CD4-positive, alpha-beta T cell treated with Interleukin-1 beta for 1 hour (primary cell): ENCODE measurements at regions not wholly inside any gene's neighbourhood (a gene's known extent, or its start where the extent isn't known, plus 50 kb on each side); places are given as distances from the start of the nearest gene placed in this dataset.

ENCODE experiments used
- DNase-seq, 2 donors: peaks; one replicate each; pipeline ENCODE4 v3.0.0-alpha.2; 2020 to 2022

GRCh38 chr10:29850371-29850770 lies 209.0 kb downstream of the JCAD start:
- no peak for DNase-seq

DNA sequence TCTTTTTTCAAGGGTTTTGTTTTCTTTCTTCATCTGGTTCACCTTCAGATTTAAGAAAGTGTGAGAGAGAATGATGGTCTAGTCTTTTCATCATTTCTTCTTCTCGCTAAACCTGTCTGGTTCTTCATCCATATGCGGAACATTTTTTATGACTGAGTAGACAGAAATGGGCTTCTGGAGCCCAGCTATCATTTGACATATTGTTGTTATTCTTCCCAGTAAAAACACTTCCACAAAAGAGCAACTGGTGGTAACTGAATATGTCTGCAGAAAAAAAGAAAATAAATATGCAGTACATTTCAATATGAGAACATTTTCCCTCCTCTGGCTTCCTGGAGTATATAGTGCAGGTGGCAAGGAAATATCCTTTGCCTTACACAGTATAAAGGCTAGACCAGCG lies 209.5 kb downstream of the JCAD start:
- no peak for DNase-seq

DNA sequence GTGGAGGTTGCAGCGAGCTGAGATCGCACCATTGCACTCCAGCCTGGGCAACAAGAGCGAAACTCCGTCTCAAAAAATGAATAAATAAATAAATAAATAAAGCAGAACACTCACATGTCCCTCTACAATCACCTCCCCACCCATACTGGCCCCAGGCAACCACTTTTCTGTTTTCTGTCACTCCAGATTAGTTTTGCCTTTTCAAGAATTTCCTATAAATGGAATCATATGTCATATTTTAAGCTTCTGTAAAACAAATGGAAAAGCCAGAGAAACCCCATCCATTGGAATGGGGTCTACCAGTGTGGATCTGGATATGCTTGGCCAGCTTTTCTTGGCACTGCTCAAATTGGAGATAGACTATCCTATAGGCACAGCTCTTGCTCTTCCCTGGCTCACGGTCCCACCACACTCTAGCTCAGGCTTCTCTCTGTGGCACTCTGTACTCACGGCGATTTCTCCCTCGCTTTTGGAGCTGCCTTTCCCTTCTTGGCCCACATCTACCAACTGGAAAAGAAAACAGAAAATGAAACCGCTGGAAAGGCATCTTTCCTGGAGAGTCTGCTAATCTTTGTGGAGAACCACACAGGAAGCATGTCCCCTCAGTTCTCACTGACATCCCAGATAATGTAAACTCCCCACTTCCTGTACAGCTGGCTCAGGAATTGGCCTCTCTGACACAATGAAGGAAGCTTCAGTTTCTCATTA lies 210.1 kb downstream of the JCAD start:
- no peak for DNase-seq

DNA sequence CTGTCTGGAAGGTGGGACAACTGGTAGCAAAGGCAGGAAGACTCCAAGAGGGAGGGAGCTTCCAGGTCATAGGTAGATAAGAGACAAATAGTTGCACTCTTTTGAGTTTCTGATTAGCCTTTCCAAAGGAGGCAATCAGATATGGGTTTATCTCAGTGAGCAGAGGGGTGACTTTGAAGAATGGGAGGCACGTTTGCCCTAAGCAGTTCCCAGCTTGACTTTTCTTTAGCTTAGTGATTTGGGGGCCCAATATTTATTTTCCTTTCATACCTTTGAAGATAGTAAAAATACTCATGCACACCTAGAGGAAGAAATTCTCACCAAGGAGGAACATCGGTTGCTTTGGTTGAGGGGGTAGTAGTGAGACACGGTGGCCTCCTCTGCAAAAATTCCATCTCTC lies 212.1 kb upstream of the SVIL start:
- DNase-seq: no peak

GRCh38 chr10:29845166-29845565 lies 210.4 kb upstream of the SVIL start:
- no peak for DNase-seq

DNA sequence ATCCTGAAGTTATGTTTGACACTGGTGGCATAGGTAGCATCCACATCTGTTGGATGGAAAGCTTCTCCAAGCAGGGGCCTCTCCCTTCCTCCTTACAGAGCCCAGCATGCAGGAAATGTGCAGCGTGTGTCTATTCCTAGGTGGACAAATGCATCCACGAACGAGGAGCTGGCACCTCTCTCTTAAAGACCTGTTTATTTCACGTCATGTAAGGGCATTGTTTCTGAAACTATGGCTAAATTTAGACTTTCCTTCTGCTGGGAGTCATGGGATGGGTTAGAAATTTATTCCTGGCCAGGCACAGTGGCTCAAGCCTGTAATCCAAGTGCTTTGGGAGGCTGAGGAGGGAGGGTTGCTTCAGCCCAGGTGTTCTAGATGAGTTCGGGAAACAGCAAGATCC lies 208.4 kb upstream of the SVIL start:
- DNase-seq: no peak

DNA sequence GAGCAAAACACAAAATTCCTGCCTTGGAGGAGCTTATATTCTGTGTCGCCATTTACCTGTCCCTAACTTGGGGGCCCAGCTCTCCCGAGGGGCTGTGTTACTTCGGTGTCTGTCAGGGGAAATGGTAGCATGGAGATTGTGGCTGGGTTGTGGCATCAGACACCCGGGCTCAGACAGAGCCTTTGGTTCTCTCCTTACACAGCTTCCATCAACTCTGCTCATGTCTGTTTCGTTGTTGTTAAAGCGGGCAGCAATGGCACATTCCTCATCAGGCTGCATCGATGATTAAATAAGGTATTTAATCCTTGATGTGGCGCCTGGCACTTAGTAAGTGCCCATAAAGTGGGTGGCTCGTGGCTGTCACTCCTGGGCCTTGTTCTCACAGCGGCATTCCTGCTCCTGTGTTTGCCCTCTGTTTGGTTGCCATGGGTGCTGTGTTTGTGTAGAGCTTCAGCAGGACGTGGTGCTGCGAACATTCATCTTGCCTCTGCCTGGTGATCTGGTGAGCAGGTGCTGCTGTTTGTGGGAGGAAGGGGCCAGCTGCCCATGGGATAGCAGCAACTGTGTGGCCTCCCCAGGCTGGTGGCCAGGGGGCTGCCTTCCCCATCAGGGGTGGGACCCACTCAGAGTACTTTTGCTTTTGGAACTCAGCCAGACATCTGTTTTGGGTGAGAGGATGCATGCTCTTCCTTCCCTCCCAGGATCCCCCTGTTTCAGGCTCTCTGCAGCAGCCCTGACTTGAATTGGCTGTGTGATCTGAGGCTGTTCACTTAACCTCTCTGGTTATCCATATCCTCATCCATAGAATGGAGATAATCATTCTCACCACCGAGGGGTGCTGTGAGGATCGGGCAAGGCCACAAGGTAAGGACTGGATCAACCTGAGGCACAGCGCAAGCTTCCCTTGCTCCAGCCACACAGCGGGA lies 207.2 kb upstream of the SVIL start:
- no peak for DNase-seq

GRCh38 chr10:29840516-29841276 lies 205.9 kb upstream of the SVIL start:
- DNase-seq: no peak

DNA sequence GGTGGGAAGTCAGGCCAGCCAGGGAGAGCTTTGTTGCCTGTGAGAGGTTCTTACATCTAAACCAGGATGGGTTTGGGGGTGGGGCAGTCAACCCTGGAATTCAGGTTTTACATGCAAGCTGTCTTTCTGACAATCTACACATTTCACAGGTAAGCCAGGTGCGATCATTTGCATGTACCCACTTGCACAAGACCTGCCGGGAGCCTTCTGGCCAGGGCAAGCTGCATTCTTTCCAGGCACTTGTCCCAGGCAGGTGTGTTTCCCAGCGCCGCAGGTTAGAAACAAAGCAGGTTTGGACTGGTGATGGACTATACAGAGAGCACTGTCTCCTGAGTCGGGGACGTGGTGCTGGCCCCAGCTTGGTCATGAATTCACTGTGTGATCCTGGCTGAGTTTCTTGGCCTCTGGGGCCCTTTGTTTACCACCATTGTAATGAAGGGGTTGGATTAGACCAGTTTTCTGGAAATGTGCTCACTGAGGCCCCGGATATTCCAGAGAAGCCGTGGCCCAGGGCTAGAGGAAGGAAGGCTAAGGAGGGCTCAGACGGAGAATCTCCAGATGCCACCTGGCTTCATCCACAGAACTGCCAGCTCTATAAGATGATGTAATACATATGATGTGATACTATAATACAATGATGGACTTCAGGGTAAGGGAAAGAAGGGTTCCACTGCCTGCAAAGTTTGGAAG lies 205.2 kb upstream of the SVIL start:
- DNase-seq: no peak

- DNase-seq: no peak
These were observed 203.8 kb upstream of the SVIL start for GRCh38 chr10:29838539-29838938.

GRCh38 chr10:29837586-29837985 lies 202.8 kb upstream of the SVIL start:
- DNase-seq: no peak

DNA sequence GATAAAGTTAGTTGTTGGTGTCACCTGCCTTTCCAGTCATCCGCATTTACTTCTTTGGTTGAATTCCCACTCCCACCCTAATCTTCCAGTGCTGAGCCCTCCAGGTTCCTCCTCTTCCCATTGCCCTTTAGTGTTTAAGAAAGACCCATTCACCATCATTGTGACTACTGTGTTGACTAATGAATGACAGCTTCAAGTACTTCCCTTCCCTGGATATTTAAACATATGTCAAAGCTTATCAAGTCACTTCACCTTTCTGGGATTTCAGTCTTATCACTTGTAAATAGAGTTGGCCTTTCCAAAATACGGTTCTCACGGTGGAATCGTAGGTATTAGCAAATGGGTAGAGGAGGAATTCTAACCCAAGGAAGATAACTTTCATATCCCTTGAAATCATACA lies 201.6 kb upstream of the SVIL start:
- no peak for DNase-seq

GRCh38 chr10:29835055-29835454 lies 200.3 kb upstream of the SVIL start:
- DNase-seq: no peak

GRCh38 chr10:29830531-29831512 lies 196.1 kb upstream of the SVIL start:
- DNase-seq: no peak

DNA sequence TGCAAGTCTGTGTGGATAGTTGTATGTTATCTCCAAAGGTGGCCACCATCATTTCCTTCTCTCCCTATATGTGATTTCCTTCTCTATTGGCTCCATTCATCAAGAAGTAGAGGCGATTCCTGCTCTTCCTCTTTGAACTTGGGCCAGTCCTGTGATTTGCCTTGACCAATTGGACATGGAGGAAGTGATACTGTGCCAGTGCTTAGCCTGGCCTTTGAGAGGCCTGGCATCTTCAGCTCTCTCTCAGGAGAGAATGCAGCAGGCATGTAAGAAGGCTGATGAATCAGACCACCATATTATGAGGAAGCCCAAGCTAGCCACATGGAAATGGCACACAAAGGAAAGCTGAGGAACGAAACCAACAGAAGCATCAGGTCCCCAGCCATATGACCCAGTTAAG lies 195.0 kb upstream of the SVIL start:
- no peak for DNase-seq

DNA sequence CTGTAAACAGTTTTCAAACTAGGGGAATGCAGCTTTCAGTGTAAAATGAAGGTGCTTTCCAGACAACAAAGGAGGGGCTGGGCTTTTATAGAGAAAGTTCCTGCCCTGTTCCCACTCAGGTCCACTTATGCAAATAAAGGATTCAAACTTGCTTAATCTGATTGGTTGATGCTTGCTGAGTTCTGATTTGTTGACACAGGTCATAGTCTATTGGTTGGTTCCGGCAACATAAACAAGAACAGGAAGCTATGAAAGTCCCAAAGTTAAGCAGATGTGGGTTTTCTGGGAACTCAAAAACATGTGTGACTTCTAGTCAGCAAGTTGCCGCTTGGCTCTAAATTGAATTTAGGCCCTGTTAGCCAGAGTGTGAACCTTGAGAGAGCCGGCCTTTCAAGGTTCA lies 194.2 kb upstream of the SVIL start:
- no peak for DNase-seq

DNA sequence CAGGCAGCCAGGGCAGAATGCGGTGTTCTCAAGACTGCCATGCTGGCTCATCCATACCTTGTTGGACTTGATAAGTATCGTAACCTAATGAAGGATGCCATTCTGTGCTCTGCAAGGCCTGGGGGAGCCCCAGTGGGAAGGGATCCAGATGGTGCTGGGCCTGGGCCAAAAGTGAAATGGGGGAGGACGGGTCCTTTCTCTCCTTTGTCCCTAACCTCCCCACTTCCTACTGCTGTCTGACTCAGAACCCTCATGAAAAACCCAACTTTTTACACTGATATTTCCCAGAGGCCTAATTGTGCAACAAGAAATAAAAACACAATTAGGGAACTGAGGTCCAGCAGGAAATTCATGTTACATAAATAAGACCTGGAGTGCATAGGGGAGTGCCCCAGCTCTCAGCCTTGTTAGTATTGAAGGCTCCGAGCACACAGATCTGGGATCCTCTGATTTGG lies 193.7 kb upstream of the SVIL start:
- no peak for DNase-seq

- no peak for DNase-seq
These were observed 192.7 kb upstream of the SVIL start for GRCh38 chr10:29827512-29827911.

GRCh38 chr10:29826801-29827450 lies 192.2 kb upstream of the SVIL start:
- no peak for DNase-seq

GRCh38 chr10:29826221-29826620 lies 191.4 kb upstream of the SVIL start:
- DNase-seq: no peak

- no peak for DNase-seq
These were observed 188.8 kb upstream of the SVIL start for GRCh38 chr10:29823553-29824080.
